Dendritic cell treated with granulocyte-macrophage colony-stimulating factor and Interleukin-4, amounts not matched to agents 40 ng/mL and 50 ng/mL, for 4 days (primary cell): ENCODE measurements at regions not wholly inside any gene's neighbourhood (a gene's known extent, or its start where the extent isn't known, plus 50 kb on each side); places are given as distances from the start of the nearest gene placed in this dataset.

Source experiments
- H3K27ac Mint-ChIP-seq: one replicate; pipeline ENCODE4 v1.8.0; 2022; ENCODE audit warnings: mild to moderate bottlenecking, mixed read lengths
- H3K27me3 Mint-ChIP-seq: one replicate; pipeline ENCODE4 v1.8.0; 2022; ENCODE audit warnings: mild to moderate bottlenecking, mixed read lengths
- H3K36me3 Mint-ChIP-seq: one replicate; pipeline ENCODE4 v1.8.0; 2022; ENCODE audit warnings: low read depth, mixed read lengths
- H3K4me1 Mint-ChIP-seq: one replicate; pipeline ENCODE4 v1.8.0; 2022; ENCODE audit warnings: low read depth, mixed read lengths
- H3K4me3 Mint-ChIP-seq: one replicate; pipeline ENCODE4 v1.8.0; 2022; ENCODE audit warnings: mild to moderate bottlenecking, moderate library complexity, mixed read lengths
- H3K9me3 Mint-ChIP-seq: one replicate; pipeline ENCODE4 v1.8.0; 2022; ENCODE audit warnings: mixed read lengths
- intact Hi-C: fragments of 100-400 bp; cut with micrococcal nuclease; formaldehyde crosslinking; loops from one replicate; pipeline ENCODE4 v1.15.0; 2022

- H3K27ac Mint-ChIP-seq = no peak overlapping the region
- intact Hi-C loops = no loop called here
- H3K36me3 Mint-ChIP-seq = peaks cover 12% of the 10 kb centered on the region
- H3K9me3 Mint-ChIP-seq = peaks cover 26% of the 10 kb centered on the region
- no peak overlapping the region for H3K4me3 Mint-ChIP-seq
- H3K4me1 Mint-ChIP-seq = no peaks in the 10 kb centered on the region
- H3K27me3 Mint-ChIP-seq = no peaks in the 10 kb centered on the region
Measured at GRCh38 chr3:102123590-102124190, 274.4 kb downstream of the NFKBIZ start.

GRCh38 chr3:102124282-102124681, 275.0 kb downstream of the NFKBIZ start:
- H3K9me3 Mint-ChIP-seq = peaks cover 26% of the 10 kb centered on the region
- no peak overlapping the region for H3K27ac Mint-ChIP-seq
- intact Hi-C loops = no loop called here

GRCh38 chr3:102124704-102125103, 275.4 kb downstream of the NFKBIZ start:
- H3K27ac Mint-ChIP-seq = no peak overlapping the region
- H3K9me3 Mint-ChIP-seq = peaks cover 26% of the 10 kb centered on the region
- intact Hi-C loops = no loop called here
- H3K4me3 Mint-ChIP-seq = no peak overlapping the region
- H3K36me3 Mint-ChIP-seq = peaks cover 12% of the 10 kb centered on the region
- H3K4me1 Mint-ChIP-seq = peaks cover 2% of the 10 kb centered on the region
- H3K27me3 Mint-ChIP-seq = no peaks in the 10 kb centered on the region

More at GRCh38 chr3:102124282-102124681, 275.0 kb downstream of the NFKBIZ start:
- no peaks in the 10 kb centered on the region for H3K4me1 Mint-ChIP-seq
- H3K27me3 Mint-ChIP-seq = no peaks in the 10 kb centered on the region
- H3K4me3 Mint-ChIP-seq = no peak overlapping the region
- H3K36me3 Mint-ChIP-seq = peaks cover 12% of the 10 kb centered on the region

DNA sequence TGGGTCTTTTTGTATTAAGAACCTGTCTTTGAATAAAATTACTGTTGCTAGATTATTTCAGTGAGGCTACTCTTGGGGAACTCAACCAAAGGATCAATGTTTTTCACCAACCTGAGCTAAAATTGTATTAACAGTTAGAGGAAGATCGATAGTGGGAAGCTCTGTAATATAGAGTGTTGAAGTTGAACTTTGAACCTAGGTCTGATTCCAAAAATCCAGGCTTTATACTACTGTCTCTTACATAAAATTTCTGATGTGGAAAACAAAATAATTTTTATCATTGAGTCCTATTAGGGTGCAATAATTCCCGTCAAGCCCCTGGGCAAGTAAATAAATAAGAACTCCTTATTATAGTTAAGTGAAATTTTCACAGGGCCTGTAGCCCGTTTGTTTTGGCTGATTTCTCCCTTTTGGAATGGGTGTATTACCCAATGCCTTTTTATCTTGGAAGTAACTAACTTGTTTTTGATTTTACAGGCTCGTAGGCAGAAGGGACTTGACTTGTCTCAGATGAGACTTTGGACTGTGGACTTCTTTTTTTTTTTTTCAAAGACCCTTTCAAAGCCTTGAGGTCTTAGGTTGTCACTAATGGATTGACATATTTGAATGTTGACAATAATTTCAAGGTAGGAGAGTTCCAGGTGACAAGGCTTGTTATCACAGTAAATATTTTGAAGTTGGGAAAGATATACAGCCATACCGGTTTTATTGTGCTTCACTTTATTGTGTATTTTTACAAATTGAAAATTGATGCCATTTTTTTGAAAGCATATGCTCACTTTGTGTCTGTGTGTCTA, 276.1 kb downstream of the NFKBIZ start:
- Mint-ChIP-seq H3K36me3 (peaks cover 12% of the 10 kb centered on the region), H3K9me3 (peaks cover 26% of the 10 kb centered on the region), H3K4me1 (peaks cover 9% of the 10 kb centered on the region), H3K27ac (no peak overlapping the region), H3K27me3 (no peaks in the 10 kb centered on the region), H3K4me3 (no peak overlapping the region)
- intact Hi-C loops = no loop called here

- H3K4me3 Mint-ChIP-seq = no peak overlapping the region
- H3K27ac Mint-ChIP-seq = no peak overlapping the region
- peaks cover 26% of the 10 kb centered on the region for H3K9me3 Mint-ChIP-seq
- H3K27me3 Mint-ChIP-seq = no peaks in the 10 kb centered on the region
- intact Hi-C loops = no loop called here
- H3K36me3 Mint-ChIP-seq = peaks cover 12% of the 10 kb centered on the region
- H3K4me1 Mint-ChIP-seq = peaks cover 12% of the 10 kb centered on the region
Measured at GRCh38 chr3:102125994-102126368, 276.7 kb downstream of the NFKBIZ start.

DNA sequence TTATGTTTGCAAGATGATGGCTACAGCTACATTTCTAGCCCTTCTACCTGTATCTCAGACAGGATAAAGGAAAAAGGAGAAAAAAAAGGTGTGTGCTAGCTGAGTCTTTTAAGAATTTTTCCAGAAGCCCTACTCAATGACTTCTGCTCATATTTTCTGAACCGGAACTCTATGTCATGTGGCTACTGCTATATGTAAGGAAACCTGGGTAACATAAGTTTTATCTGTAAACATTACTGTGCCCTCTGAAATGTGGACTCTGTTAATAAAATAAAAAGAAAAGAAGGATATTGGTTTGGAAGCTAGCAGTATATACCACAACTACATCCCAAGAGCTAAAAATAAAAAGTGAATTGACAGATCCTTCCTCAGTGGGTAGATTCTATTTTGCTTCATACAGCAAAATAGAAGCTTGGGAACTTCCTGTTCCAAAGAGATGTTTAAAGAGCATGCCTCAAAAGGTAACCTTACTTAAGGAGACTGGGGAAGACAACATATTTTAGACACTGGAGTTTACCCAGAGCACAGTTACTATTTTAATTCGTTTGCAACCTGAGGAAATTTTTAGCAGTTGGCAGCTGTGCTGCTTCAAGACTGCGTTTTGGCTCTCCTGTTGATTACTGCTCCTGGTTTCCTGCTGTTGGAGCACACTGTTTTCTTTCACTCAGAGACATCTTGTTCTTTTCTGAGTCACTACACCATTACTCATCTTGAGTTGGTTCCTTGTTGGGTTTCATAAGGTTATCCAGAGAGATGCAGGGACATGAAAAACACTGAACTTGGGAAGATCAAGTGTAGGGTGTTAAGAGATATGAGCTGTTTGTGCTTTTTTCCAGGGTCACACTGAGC, 280.7 kb downstream of the NFKBIZ start:
- Mint-ChIP-seq H3K4me1 (peaks cover 12% of the 10 kb centered on the region), H3K27ac (no peak overlapping the region), H3K36me3 (no peaks in the 10 kb centered on the region), H3K4me3 (no peak overlapping the region), H3K27me3 (no peaks in the 10 kb centered on the region), H3K9me3 (no peaks in the 10 kb centered on the region)
- intact Hi-C loops = no loop called here

DNA sequence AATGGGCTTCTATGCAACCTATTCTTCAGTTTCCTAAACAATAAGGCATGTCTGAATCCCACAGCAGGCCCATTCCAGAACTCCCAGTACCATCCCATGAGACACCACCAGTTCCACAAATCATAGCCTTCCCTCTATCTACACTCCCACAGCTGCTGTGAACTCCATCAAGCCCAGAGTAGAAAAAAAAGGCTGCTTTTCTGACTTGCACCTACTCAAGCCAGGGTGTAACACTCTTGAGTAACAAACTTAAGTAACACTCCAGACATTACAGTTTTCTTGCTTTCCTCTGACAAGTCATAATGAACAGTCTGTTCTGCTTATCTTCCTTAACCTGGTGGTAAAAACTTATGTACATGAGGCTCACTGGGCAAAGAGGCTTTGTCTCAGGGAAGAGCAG, 283.1 kb downstream of the NFKBIZ start:
- no peak overlapping the region for H3K4me3 Mint-ChIP-seq
- H3K27me3 Mint-ChIP-seq = peaks cover 2% of the 10 kb centered on the region
- H3K27ac Mint-ChIP-seq = no peak overlapping the region
- H3K4me1 Mint-ChIP-seq = peaks cover 19% of the 10 kb centered on the region
- intact Hi-C loops = no loop called here
- H3K9me3 Mint-ChIP-seq = no peaks in the 10 kb centered on the region
- H3K36me3 Mint-ChIP-seq = no peaks in the 10 kb centered on the region

GRCh38 chr3:102133376-102133775, 284.1 kb downstream of the NFKBIZ start:
- H3K36me3 Mint-ChIP-seq = no peaks in the 10 kb centered on the region
- no peak overlapping the region for H3K4me3 Mint-ChIP-seq
- peaks cover 2% of the 10 kb centered on the region for H3K27me3 Mint-ChIP-seq
- H3K9me3 Mint-ChIP-seq = no peaks in the 10 kb centered on the region
- no peak overlapping the region for H3K27ac Mint-ChIP-seq
- intact Hi-C loops = no loop called here
- H3K4me1 Mint-ChIP-seq = peaks cover 19% of the 10 kb centered on the region

- intact Hi-C loops = no loop called here
- no peak overlapping the region for H3K4me3 Mint-ChIP-seq
Measured at GRCh38 chr3:102135316-102135715, 286.0 kb downstream of the NFKBIZ start.

DNA sequence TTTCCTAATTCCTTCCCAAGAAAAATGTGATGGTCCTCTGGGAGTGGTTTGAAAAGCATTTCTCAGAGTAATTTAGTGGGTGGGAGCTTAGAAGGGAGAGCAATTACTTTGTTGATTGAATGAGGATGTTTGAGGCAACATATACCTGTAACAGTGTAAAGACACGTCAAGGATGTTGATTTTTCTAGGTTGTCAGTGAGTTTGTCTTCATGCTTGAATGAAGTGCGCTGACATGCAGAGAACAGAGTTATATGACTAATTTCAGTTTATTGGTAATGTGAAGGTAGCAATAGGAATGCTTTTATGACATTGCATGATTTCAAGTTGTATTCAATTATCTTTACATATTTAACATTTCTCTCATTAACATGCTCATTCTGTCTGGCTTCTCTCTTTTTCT, 286.9 kb downstream of the NFKBIZ start:
- Mint-ChIP-seq H3K4me3 (no peak overlapping the region), H3K27ac (no peak overlapping the region), H3K4me1 (peaks cover 8% of the 10 kb centered on the region), H3K36me3 (no peaks in the 10 kb centered on the region), H3K27me3 (peaks cover 2% of the 10 kb centered on the region), H3K9me3 (no peaks in the 10 kb centered on the region)
- intact Hi-C loops = no loop called here

More at GRCh38 chr3:102135316-102135715, 286.0 kb downstream of the NFKBIZ start:
- peaks cover 12% of the 10 kb centered on the region for H3K4me1 Mint-ChIP-seq
- peaks cover 2% of the 10 kb centered on the region for H3K27me3 Mint-ChIP-seq
- H3K9me3 Mint-ChIP-seq = no peaks in the 10 kb centered on the region
- H3K27ac Mint-ChIP-seq = no peak overlapping the region
- H3K36me3 Mint-ChIP-seq = no peaks in the 10 kb centered on the region

GRCh38 chr3:102140116-102140515, 290.8 kb downstream of the NFKBIZ start:
- intact Hi-C loops = no loop called here
- Mint-ChIP-seq H3K9me3 (no peaks in the 10 kb centered on the region), H3K27ac (no peak overlapping the region), H3K4me3 (no peak overlapping the region), H3K4me1 (peaks cover 23% of the 10 kb centered on the region), H3K36me3 (no peaks in the 10 kb centered on the region), H3K27me3 (peaks cover 4% of the 10 kb centered on the region)

GRCh38 chr3:102141096-102141927, 292.0 kb downstream of the NFKBIZ start:
- intact Hi-C loops = no loop called here
- H3K9me3 Mint-ChIP-seq = no peaks in the 10 kb centered on the region
- H3K36me3 Mint-ChIP-seq = no peaks in the 10 kb centered on the region
- H3K27ac Mint-ChIP-seq = no peak overlapping the region
- H3K27me3 Mint-ChIP-seq = peaks cover 2% of the 10 kb centered on the region
- H3K4me1 Mint-ChIP-seq = peaks cover 18% of the 10 kb centered on the region
- H3K4me3 Mint-ChIP-seq = no peak overlapping the region

GRCh38 chr3:102141928-102142239, 292.6 kb downstream of the NFKBIZ start:
- intact Hi-C loops = no loop called here
- Mint-ChIP-seq H3K4me1 (peaks cover 18% of the 10 kb centered on the region), H3K36me3 (no peaks in the 10 kb centered on the region), H3K4me3 (no peak overlapping the region), H3K9me3 (no peaks in the 10 kb centered on the region), H3K27me3 (peaks cover 2% of the 10 kb centered on the region), H3K27ac (no peak overlapping the region)
